Coronary artery (tissue), 2 donors: ENCODE measurements at regions not wholly inside any gene's neighbourhood (a gene's known extent, or its start where the extent isn't known, plus 50 kb on each side); places are given as distances from the start of the nearest gene placed in this dataset.

ENCODE experiments used
- DNase-seq: peaks from one replicate; pipeline ENCODE4 v3.0.0-alpha.2; 2017; ENCODE audit warnings: low spot score
- H3K27ac ChIP-seq, 2 donors: fragments of 200-600 bp; sonication (generic); one replicate each; pipeline ENCODE4 v1.5.1; 2016 to 2019
- H3K4me3 ChIP-seq: fragments of 200-600 bp; sonication (generic); 2 replicates; pipeline ENCODE4 v1.5.1; 2016; ENCODE audit warnings: mild to moderate bottlenecking, moderate library complexity
- CTCF ChIP-seq: fragments of 200-600 bp; sonication (generic); IDR thresholded peaks from one replicate; pipeline ENCODE4 v1.5.1; 2019; ENCODE audit warnings: antibody characterized with exemption

- DNase-seq, result no peak
- no peak overlapping the region for H3K4me3 ChIP-seq
- H3K27ac ChIP-seq, result no peak overlapping the region
- no peak for TF ChIP-seq CTCF
These were observed 526.0 kb downstream of the TLL1 start for GRCh38 chr4:166399021-166399420.

DNA sequence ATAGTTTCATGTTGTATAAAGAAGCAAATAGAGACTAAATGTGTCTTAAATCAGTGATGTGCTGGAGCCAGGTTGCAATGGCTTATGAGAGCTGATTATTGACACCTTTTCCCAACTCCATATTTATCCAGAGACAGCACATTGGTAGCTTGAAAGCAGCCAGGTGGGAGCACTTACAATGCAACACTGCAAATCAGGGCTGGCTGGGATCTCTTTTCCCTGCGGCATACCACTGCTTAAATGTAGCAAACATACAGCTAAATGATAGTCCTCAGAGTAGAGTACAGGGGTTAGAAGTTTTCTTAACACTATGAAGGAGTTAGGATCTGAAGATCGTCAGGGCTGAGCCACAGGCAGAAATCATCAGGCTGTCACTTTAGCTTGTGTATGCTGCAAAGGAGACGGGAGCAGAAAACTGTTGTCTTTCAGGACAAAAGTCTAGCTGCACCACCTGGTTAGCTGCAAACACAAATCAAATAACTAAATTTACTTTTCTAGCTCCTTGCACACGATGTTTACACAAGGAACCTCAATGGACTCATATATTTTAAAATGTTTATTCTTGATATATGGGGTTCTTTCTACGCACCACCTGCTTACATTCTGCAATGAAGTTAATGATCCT is 527.3 kb downstream of the TLL1 start:
- Histone ChIP-seq H3K27ac (no peak overlapping the region), H3K4me3 (no peak overlapping the region)
- TF ChIP-seq CTCF, result no peak
- no peak for DNase-seq

- no peak for TF ChIP-seq CTCF
- Histone ChIP-seq H3K4me3 (no peak overlapping the region), H3K27ac (no peak overlapping the region)
- no peak for DNase-seq
These were observed 540.3 kb downstream of the TLL1 start for GRCh38 chr4:166413356-166413755.

- Histone ChIP-seq H3K4me3 (no peak overlapping the region), H3K27ac (no peak overlapping the region)
- TF ChIP-seq CTCF, result no peak
- no peak for DNase-seq
These were observed 541.4 kb downstream of the TLL1 start for GRCh38 chr4:166414431-166414830.

GRCh38 chr4:166415749-166416148 is 542.7 kb downstream of the TLL1 start:
- no peak overlapping the region for H3K27ac ChIP-seq
- TF ChIP-seq CTCF, result no peak
- no peak for DNase-seq
- no peak overlapping the region for H3K4me3 ChIP-seq

DNA sequence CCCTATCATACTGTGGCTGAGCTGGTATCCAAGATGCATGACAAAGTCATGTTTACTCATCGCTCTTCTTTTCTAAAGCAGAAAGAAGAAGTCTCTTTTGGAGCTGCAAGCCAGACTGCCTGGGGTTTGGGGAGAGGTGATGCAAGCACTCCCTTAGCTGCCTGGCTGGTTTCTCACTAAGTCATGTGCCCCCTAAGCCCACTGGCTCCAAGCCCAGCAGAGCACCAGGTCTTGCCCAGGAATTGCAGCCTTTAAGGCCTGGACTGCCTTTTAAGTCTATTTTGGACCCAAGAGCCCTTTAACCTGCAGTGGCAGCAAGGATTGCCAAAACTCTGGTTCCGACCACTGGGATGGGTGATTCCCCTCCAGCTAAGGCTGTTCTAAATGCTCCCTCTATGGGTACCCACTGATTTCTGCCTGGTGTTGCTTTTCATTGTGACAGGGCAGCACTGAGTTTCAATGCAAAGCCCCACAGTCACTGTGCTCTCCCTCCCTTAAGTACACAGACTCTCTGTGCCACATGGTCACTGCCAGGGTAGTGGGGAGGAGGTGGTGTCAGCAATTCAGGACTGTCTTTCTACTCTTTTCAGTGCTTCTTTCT is 548.6 kb downstream of the TLL1 start:
- TF ChIP-seq CTCF, result no peak
- DNase-seq, result no peak

DNA sequence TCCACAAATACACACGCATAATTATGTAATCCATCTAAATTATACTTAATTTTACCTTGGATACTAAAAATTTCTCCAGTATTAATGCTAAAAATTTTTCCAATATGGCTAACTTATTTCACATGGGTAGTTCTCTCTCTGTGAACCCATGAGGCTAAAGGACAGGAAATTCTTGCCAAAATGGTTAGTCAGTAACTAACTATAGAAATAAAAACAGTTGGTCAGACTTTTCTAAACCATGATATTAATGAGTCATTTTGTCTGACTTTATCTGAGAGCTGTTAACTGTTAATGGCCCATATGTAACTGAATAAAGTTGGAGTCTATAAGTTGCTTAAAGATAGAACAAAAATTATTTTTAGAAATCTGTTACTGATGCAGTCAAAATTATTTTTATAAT is 549.4 kb downstream of the TLL1 start:
- peak overlapping the region in 1 of 2 donors; percentile 67 for H3K27ac ChIP-seq
- no peak for DNase-seq
- no peak for TF ChIP-seq CTCF

More for the DNA sequence above, 548.6 kb downstream of the TLL1 start:
- Histone ChIP-seq H3K27ac (peak overlapping the region; percentile 63 to 67), H3K4me3 (no peak overlapping the region)

More for the DNA sequence above, 549.4 kb downstream of the TLL1 start:
- no peak overlapping the region for H3K4me3 ChIP-seq
